ENCODE measurements at regions not wholly inside any gene's neighbourhood (a gene's known extent, or its start where the extent isn't known, plus 50 kb on each side); places are given as distances from the start of the nearest gene placed in this dataset.

- TF ChIP-seq POLR2A (IDR thresholded peaks at IDR 0.05; ENCODE audit: low read length) (no peak), GATA1 (IDR thresholded peaks at IDR 0.05; ENCODE audit: low read depth, low read length) (no peak)
- no peak for DNase-seq
These were observed 268.5 kb downstream of the FOXG1 start for GRCh38 chr14:29035134-29035533.

- no peak for TF ChIP-seq POLR2A (IDR thresholded peaks at IDR 0.05; ENCODE audit: low read length)
- no peak for TF ChIP-seq GATA1 (IDR thresholded peaks at IDR 0.05; ENCODE audit: low read depth, low read length)
- DNase-seq = no peak
These were observed 270.8 kb downstream of the FOXG1 start for GRCh38 chr14:29037411-29037810.

- no peak for DNase-seq
- TF ChIP-seq GATA1 (IDR thresholded peaks at IDR 0.05; ENCODE audit: low read depth, low read length) = no peak
- TF ChIP-seq POLR2A (IDR thresholded peaks at IDR 0.05; ENCODE audit: low read length) = no peak
These were observed 272.6 kb downstream of the FOXG1 start for GRCh38 chr14:29039171-29039570.

- TF ChIP-seq GATA1 (IDR thresholded peaks at IDR 0.05; ENCODE audit: low read depth, low read length) = no peak
- TF ChIP-seq POLR2A (IDR thresholded peaks at IDR 0.05; ENCODE audit: low read length) = no peak
- DNase-seq = no peak
These were observed 276.0 kb downstream of the FOXG1 start for GRCh38 chr14:29042551-29042950.

GRCh38 chr14:29043737-29044136 lies 277.1 kb downstream of the FOXG1 start:
- DNase-seq = no peak
- TF ChIP-seq POLR2A (IDR thresholded peaks at IDR 0.05; ENCODE audit: low read length) = no peak
- no peak for TF ChIP-seq GATA1 (IDR thresholded peaks at IDR 0.05; ENCODE audit: low read depth, low read length)

GRCh38 chr14:29045237-29045636 lies 278.6 kb downstream of the FOXG1 start:
- TF ChIP-seq POLR2A (IDR thresholded peaks at IDR 0.05; ENCODE audit: low read length) = no peak
- TF ChIP-seq GATA1 (IDR thresholded peaks at IDR 0.05; ENCODE audit: low read depth, low read length) = no peak
- no peak for DNase-seq

- TF ChIP-seq GATA1 (IDR thresholded peaks at IDR 0.05; ENCODE audit: low read depth, low read length) = no peak
- TF ChIP-seq POLR2A (IDR thresholded peaks at IDR 0.05; ENCODE audit: low read length) = no peak
These were observed 287.5 kb downstream of the FOXG1 start for GRCh38 chr14:29054119-29054518.

GRCh38 chr14:29056041-29056566 lies 289.5 kb downstream of the FOXG1 start:
- DNase-seq = no peak
- no peak for TF ChIP-seq POLR2A (IDR thresholded peaks at IDR 0.05; ENCODE audit: low read length)

More at GRCh38 chr14:29054119-29054518, 287.5 kb downstream of the FOXG1 start:
- DNase-seq = no peak

- DNase-seq = no peak
- no peak for TF ChIP-seq POLR2A (IDR thresholded peaks at IDR 0.05; ENCODE audit: low read length)
- TF ChIP-seq GATA1 (IDR thresholded peaks at IDR 0.05; ENCODE audit: low read depth, low read length) = no peak
These were observed 295.1 kb downstream of the FOXG1 start for GRCh38 chr14:29061702-29062101.

GRCh38 chr14:29062466-29062865 lies 295.9 kb downstream of the FOXG1 start:
- TF ChIP-seq GATA1 (IDR thresholded peaks at IDR 0.05; ENCODE audit: low read depth, low read length) (no peak), POLR2A (IDR thresholded peaks at IDR 0.05; ENCODE audit: low read length) (no peak)

GRCh38 chr14:29062976-29063375 lies 296.4 kb downstream of the FOXG1 start:
- no peak for TF ChIP-seq POLR2A (IDR thresholded peaks at IDR 0.05; ENCODE audit: low read length)
- TF ChIP-seq GATA1 (IDR thresholded peaks at IDR 0.05; ENCODE audit: low read depth, low read length) = no peak
- no peak for DNase-seq

More at GRCh38 chr14:29062466-29062865, 295.9 kb downstream of the FOXG1 start:
- no peak for DNase-seq

GRCh38 chr14:29064305-29064900 lies 297.8 kb downstream of the FOXG1 start:
- no peak for DNase-seq

GRCh38 chr14:29069228-29069627 lies 302.6 kb downstream of the FOXG1 start:
- DNase-seq = no peak
- no peak for TF ChIP-seq POLR2A (IDR thresholded peaks at IDR 0.05; ENCODE audit: low read length)
- TF ChIP-seq GATA1 (IDR thresholded peaks at IDR 0.05; ENCODE audit: low read depth, low read length) = no peak

More at GRCh38 chr14:29064305-29064900, 297.8 kb downstream of the FOXG1 start:
- no peak for TF ChIP-seq POLR2A (IDR thresholded peaks at IDR 0.05; ENCODE audit: low read length)

- no peak for DNase-seq
- TF ChIP-seq GATA1 (IDR thresholded peaks at IDR 0.05; ENCODE audit: low read depth, low read length) = no peak
- TF ChIP-seq POLR2A (IDR thresholded peaks at IDR 0.05; ENCODE audit: low read length) = no peak
These were observed 309.2 kb downstream of the FOXG1 start for GRCh38 chr14:29075761-29076160.

- no peak for TF ChIP-seq POLR2A (IDR thresholded peaks at IDR 0.05; ENCODE audit: low read length)
- TF ChIP-seq GATA1 (IDR thresholded peaks at IDR 0.05; ENCODE audit: low read depth, low read length) = no peak
- no peak for DNase-seq
These were observed 311.3 kb downstream of the FOXG1 start for GRCh38 chr14:29077916-29078315.
